ENCODE measurements at regions not wholly inside any gene's neighbourhood (a gene's known extent, or its start where the extent isn't known, plus 50 kb on each side); places are given as distances from the start of the nearest gene placed in this dataset.

DNA sequence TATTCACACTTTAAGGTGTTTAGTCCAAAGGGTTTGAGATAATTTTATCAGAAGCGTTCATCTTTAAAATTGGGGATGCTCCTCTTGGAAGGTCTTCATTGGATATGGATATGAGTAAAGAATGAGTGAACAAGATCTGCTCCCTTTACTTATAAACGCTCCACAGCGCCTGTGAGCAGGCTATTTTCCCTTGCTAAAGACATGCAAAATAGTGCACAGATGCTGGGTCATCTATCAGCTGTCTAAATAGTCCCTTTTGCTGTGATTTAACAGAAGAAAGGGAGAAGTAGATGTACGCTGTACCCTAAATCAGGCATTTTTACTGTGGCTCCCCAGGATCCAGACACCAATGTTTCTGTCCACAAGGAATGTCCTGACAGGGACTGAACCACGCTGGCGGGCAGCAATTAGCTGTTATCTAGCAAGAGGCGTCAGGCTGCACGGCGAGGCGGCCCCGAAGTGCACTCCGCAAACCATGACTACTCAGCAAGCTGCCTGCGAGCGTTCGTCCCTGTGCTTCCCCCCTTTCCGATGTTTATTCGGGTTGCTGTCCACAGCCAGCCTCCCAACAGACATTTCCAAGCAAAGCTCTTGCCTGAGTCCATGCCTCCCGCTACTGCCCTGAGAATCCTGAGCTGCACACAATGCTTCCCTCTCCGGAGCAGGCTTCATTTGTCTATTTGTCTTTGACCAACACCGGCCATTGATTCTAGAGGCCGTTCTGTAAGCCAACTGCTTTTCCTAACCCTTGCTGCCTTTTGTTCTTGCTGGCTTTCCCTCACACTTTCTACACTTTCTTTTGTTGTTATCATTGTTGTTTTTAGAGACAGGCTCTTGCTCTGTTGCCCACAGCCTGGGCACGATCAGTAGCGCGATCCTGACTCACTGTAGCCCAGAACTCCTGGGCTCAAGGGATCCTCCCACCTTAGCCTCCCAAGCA lies 55.7 kb upstream of the CNEP1R1 start:
- CTCF ChIA-PET, result no interaction called here
- Histone ChIP-seq H3K27me3 (ENCODE audit: control insufficient read depth, insufficient read depth, low read length) (no peaks in the 10 kb centered on the region), H3K4me1 (ENCODE audit: control insufficient read depth, insufficient read depth, low read length) (no peaks in the 10 kb centered on the region), H3K27ac (ENCODE audit: low read length) (no peak overlapping the region), H3K9me3 (ENCODE audit: control insufficient read depth, insufficient read depth, low read depth, low read length) (no peaks in the 10 kb centered on the region), H3K4me3 (ENCODE audit: low read depth in 2 of 2, low read length in 2 of 2) (no peak overlapping the region), H3K36me3 (ENCODE audit: control insufficient read depth, insufficient read depth, low read length) (no peaks in the 10 kb centered on the region)
- intact Hi-C loops (cut with micrococcal nuclease; ENCODE audit: unreplicated experiment), result no loop called here
- in situ Hi-C loops (cut with HindIII; ENCODE audit: low pct_unique_long_range_greater_than_20kb, low sequenced_read_pairs), result no loop called here
- no peak for DNase-seq (ENCODE audit: low read depth, low spot score)
- no TSS peak for BruUV-seq (replicated peaks)
- no peak for TF ChIP-seq POLR2AphosphoS5 (IDR thresholded peaks at IDR 0.05; ENCODE audit: low read depth, low read length)
- TF ChIP-seq TCF7L2 (IDR thresholded peaks at IDR 0.05; ENCODE audit: low read depth, low read length), result no peak
- TF ChIP-seq, protein P1, sequence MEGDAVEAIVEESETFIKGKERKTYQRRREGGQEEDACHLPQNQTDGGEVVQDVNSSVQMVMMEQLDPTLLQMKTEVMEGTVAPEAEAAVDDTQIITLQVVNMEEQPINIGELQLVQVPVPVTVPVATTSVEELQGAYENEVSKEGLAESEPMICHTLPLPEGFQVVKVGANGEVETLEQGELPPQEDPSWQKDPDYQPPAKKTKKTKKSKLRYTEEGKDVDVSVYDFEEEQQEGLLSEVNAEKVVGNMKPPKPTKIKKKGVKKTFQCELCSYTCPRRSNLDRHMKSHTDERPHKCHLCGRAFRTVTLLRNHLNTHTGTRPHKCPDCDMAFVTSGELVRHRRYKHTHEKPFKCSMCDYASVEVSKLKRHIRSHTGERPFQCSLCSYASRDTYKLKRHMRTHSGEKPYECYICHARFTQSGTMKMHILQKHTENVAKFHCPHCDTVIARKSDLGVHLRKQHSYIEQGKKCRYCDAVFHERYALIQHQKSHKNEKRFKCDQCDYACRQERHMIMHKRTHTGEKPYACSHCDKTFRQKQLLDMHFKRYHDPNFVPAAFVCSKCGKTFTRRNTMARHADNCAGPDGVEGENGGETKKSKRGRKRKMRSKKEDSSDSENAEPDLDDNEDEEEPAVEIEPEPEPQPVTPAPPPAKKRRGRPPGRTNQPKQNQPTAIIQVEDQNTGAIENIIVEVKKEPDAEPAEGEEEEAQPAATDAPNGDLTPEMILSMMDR (IDR thresholded peaks at IDR 0.05), result no peak
- TF ChIP-seq SIN3A (IDR thresholded peaks at IDR 0.05; ENCODE audit: borderline replicate concordance, insufficient read depth, low read depth, low read length), result no peak
- TF ChIP-seq, protein P2, sequence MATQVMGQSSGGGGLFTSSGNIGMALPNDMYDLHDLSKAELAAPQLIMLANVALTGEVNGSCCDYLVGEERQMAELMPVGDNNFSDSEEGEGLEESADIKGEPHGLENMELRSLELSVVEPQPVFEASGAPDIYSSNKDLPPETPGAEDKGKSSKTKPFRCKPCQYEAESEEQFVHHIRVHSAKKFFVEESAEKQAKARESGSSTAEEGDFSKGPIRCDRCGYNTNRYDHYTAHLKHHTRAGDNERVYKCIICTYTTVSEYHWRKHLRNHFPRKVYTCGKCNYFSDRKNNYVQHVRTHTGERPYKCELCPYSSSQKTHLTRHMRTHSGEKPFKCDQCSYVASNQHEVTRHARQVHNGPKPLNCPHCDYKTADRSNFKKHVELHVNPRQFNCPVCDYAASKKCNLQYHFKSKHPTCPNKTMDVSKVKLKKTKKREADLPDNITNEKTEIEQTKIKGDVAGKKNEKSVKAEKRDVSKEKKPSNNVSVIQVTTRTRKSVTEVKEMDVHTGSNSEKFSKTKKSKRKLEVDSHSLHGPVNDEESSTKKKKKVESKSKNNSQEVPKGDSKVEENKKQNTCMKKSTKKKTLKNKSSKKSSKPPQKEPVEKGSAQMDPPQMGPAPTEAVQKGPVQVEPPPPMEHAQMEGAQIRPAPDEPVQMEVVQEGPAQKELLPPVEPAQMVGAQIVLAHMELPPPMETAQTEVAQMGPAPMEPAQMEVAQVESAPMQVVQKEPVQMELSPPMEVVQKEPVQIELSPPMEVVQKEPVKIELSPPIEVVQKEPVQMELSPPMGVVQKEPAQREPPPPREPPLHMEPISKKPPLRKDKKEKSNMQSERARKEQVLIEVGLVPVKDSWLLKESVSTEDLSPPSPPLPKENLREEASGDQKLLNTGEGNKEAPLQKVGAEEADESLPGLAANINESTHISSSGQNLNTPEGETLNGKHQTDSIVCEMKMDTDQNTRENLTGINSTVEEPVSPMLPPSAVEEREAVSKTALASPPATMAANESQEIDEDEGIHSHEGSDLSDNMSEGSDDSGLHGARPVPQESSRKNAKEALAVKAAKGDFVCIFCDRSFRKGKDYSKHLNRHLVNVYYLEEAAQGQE (IDR thresholded peaks at IDR 0.05; ENCODE audit: insufficient read depth in 1 of 2, low read depth in 2 of 2, low read length in 1 of 2), result no peak
- ATAC-seq, result no peak
- POLR2A ChIA-PET, result no interaction called here

DNA sequence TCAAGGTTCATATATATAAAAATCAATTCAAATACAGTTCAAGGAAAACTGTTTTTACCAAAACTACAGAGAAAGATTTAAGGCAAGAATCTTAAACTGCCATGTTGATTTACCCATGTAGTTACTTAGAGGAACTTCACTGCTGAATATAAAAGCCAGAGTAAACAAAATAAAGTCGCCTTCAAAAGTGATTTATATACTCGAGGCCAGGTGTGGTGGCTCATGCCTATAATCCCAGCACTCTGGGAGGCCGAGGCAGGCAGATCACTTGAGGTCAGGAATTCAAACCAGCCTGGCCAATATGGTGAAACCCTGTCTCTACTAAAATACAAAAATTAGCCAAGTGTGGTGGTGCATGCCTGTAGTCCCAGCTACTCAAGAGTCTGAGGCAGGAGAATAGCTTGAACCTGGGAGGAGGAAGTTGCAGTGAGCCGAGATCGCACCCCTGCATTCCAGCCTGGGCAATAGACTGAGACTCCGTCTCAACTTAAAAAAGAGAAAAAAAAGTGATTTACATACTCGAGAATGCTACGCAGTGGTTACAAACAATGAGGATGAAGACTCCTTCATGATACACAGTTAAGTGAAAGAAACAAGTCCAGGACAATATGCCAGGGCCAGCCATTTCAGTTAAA lies 54.1 kb upstream of the CNEP1R1 start:
- DNase-seq (ENCODE audit: low read depth, low spot score), result no peak
- no peak overlapping the region for H3K27ac ChIP-seq (ENCODE audit: low read length)
- H3K27me3 ChIP-seq (ENCODE audit: control insufficient read depth, insufficient read depth, low read length), result no peaks in the 10 kb centered on the region
- H3K4me3 ChIP-seq (ENCODE audit: low read depth in 2 of 2, low read length in 2 of 2), result no peak overlapping the region
- intact Hi-C loops (cut with micrococcal nuclease; ENCODE audit: unreplicated experiment) (no loop called here), in situ Hi-C loops (cut with HindIII; ENCODE audit: low pct_unique_long_range_greater_than_20kb, low sequenced_read_pairs) (no loop called here)
- H3K4me1 ChIP-seq (ENCODE audit: control insufficient read depth, insufficient read depth, low read length), result no peaks in the 10 kb centered on the region
- ChIA-PET CTCF (no interaction called here), POLR2A (no interaction called here)
- no peaks in the 10 kb centered on the region for H3K36me3 ChIP-seq (ENCODE audit: control insufficient read depth, insufficient read depth, low read length)
- BruUV-seq (replicated peaks), result no TSS peak
- no peak for ATAC-seq
- no peaks in the 10 kb centered on the region for H3K9me3 ChIP-seq (ENCODE audit: control insufficient read depth, insufficient read depth, low read depth, low read length)
- TF ChIP-seq TCF7L2 (IDR thresholded peaks at IDR 0.05; ENCODE audit: low read depth, low read length) (no peak), SIN3A (IDR thresholded peaks at IDR 0.05; ENCODE audit: borderline replicate concordance, insufficient read depth, low read depth, low read length) (no peak), POLR2AphosphoS5 (IDR thresholded peaks at IDR 0.05; ENCODE audit: low read depth, low read length) (no peak)
- TF ChIP-seq, protein P1 (IDR thresholded peaks at IDR 0.05), result no peak
- TF ChIP-seq, protein P2 (IDR thresholded peaks at IDR 0.05; ENCODE audit: insufficient read depth in 1 of 2, low read depth in 2 of 2, low read length in 1 of 2), result no peak
